Adrenal gland (tissue), 9 donors: ENCODE measurements at regions not wholly inside any gene's neighbourhood (a gene's known extent, or its start where the extent isn't known, plus 50 kb on each side); places are given as distances from the start of the nearest gene placed in this dataset.

ENCODE experiments used
- DNase-seq, 7 donors: peaks; one replicate each; pipeline ENCODE4 v3.0.0-alpha.2; 2019 to 2020
- H3K27ac ChIP-seq, 5 donors: fragments of 200-600 bp; sonication (generic) in 4 of 5; 1 replicate in 3 of 5; 2 replicates in 2 of 5; pipeline versions ENCODE4 v1.5.1 to v1.8.0; 2016 to 2020; ENCODE audit warnings: mild to moderate bottlenecking in 1 of 5
- H3K27me3 ChIP-seq: fragments of 200-600 bp; 2 replicates; pipeline ENCODE4 v1.8.0; 2021
- H3K36me3 ChIP-seq, 2 donors: fragments of 200-600 bp; replicated peaks in 1 of 2; 1 replicate in 1 of 2; 2 replicates in 1 of 2; pipeline versions ENCODE4 v1.5.1 to v1.8.0; 2018 to 2022
- H3K4me1 ChIP-seq, 2 donors: fragments of 200-600 bp; replicated peaks in 1 of 2; 1 replicate in 1 of 2; 2 replicates in 1 of 2; pipeline versions ENCODE4 v1.5.1 to v1.8.0; 2018 to 2021
- H3K4me3 ChIP-seq, 4 donors: fragments of 200-600 bp; sonication (generic) in 3 of 4; one replicate each; pipeline ENCODE4 v1.5.1; 2016 to 2018
- H3K9me3 ChIP-seq, 3 donors: fragments of 200-600 bp; sonication (generic) in 1 of 3; replicated peaks in 1 of 3; 1 replicate in 2 of 3; 2 replicates in 1 of 3; pipeline versions ENCODE4 v1.5.1 to v1.8.0; 2016 to 2021
- POLR2A ChIP-seq, 2 donors: fragments of 450-650 bp; IDR thresholded peaks; one replicate each; pipeline ENCODE4 v1.6.1; 2017; ENCODE audit warnings: antibody characterized with exemption in 2 of 2, mild to moderate bottlenecking in 2 of 2, moderate library complexity in 1 of 2
- WGBS, 4 donors: extraction: QIAGEN DNeasy Blood & Tissue Kit in 2 of 4; methylation state at CpG; one replicate each; pipeline versions ENCODE4 v1.1.5 to v1.1.7; 2013 to 2017; 5-methylcytosine and 5-hydroxymethylcytosine counted together
- intact Hi-C, 2 donors: fragments of 100-400 bp; cut with DNase I; formaldehyde crosslinking; loops; one replicate each; pipeline versions ENCODE4 v1.14.1 to v1.15.0; 2022 to 2023
- TF ChIP-seq, protein P1 (sequence below), 6 experiments: fragments of 450-650 bp in 4 of 6; fragments of 200-600 bp in 2 of 6; sonication (generic) in 1 of 6; IDR thresholded peaks; 1 replicate in 5 of 6; 2 replicates in 1 of 6; pipeline versions ENCODE4 v1.5.1 to v1.8.0; 2016 to 2021; ENCODE audit warnings: antibody characterized with exemption in 6 of 6, mild to moderate bottlenecking in 2 of 6, moderate library complexity in 1 of 6
- donor health status: healthy with polysubstance abuse.
- donor health status: Bipolar disorder and iron deficiency.
- donor health status: DM: yes; HTN: yes; CAD: no.
- donor health status: DM: no; HTN: no; CAD: no.
- donor health status: DM: no; HTN: no; CAD: no.

DNA sequence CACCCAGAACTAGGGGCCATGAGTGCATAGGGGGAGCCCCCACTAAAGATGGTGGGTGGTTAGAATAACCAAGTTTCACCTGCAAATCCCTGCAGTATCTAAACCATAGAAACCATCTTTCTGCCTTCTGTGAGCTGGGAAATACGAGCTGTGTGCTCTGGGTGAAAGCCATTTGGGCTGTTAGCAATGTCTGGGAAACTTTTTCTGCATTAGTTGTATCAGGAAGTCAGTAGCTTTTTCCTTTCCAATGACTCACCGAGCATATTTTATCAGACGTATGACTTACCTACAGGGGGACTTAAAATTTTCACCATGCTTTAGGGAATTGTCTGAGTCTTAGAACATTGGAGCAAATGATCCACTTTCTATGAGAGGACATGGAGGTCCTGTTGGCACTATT lies 584.0 kb downstream of the QKI start:
- Histone ChIP-seq H3K27ac (no peak overlapping the region), H3K27me3 (no peaks in the 10 kb centered on the region), H3K36me3 (no peaks in the 10 kb centered on the region), H3K4me1 (no peaks in the 10 kb centered on the region), H3K9me3 (no peaks in the 10 kb centered on the region), H3K4me3 (no peak overlapping the region)
- WGBS, 4 donors = 78 to 81% (median 79%) methylated on average over 3 of the region's 3 CpGs
- TF ChIP-seq, protein P1, sequence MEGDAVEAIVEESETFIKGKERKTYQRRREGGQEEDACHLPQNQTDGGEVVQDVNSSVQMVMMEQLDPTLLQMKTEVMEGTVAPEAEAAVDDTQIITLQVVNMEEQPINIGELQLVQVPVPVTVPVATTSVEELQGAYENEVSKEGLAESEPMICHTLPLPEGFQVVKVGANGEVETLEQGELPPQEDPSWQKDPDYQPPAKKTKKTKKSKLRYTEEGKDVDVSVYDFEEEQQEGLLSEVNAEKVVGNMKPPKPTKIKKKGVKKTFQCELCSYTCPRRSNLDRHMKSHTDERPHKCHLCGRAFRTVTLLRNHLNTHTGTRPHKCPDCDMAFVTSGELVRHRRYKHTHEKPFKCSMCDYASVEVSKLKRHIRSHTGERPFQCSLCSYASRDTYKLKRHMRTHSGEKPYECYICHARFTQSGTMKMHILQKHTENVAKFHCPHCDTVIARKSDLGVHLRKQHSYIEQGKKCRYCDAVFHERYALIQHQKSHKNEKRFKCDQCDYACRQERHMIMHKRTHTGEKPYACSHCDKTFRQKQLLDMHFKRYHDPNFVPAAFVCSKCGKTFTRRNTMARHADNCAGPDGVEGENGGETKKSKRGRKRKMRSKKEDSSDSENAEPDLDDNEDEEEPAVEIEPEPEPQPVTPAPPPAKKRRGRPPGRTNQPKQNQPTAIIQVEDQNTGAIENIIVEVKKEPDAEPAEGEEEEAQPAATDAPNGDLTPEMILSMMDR (IDR thresholded peaks at IDR 0.05) = no peak
- TF ChIP-seq POLR2A (IDR thresholded peaks at IDR 0.05) = no peak
- intact Hi-C loops = no loop called here
- no peak for DNase-seq

DNA sequence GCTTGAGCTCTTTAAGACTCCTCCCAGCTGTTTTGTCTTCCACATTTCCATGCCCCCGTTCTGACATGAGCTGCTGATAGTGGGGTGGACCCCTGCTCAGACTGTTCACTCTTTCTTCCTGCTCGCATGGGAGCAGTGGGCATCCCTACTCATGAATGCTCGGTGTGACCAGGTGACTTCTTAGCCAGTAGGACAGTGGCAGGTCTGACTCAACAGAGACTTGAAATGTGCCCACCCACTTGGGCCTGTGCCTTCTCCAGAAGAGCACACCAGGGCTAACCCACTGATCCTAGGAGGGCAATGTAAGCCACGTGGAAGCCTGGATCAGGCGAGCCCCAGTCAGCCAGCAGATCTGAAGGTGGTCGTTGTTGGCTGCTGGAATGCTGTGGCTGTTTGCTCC lies 582.0 kb downstream of the QKI start:
- Histone ChIP-seq H3K27me3 (no peaks in the 10 kb centered on the region), H3K36me3 (no peaks in the 10 kb centered on the region), H3K9me3 (no peaks in the 10 kb centered on the region), H3K4me3 (no peak overlapping the region), H3K27ac (no peak overlapping the region), H3K4me1 (no peaks in the 10 kb centered on the region)
- TF ChIP-seq POLR2A (IDR thresholded peaks at IDR 0.05) = no peak
- TF ChIP-seq, protein P1 (IDR thresholded peaks at IDR 0.05) = no peak
- WGBS, 4 donors = 78 to 93% (median 88%) methylated on average over 6 of the region's 6 CpGs
- no peak for DNase-seq
- intact Hi-C loops = no loop called here

DNA sequence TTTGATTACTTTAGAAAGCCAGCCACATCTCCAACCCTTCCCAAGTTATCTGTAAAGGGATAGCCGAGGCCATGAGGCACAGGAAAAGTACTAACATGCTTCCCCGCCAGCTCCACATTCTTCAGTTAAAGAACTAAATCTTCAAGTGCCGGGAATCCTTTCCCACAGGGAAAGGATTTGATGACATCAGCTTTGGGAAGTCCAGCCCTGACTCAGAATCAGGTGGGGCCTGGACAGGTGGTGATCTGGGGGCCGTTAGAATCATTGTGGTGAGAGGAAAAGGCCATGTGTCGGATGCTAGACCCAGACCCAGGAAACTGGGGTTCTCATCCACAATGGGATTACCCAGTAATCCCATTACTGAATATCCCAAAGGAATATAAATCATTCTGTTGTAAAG lies 580.0 kb downstream of the QKI start:
- DNase-seq = no peak
- Histone ChIP-seq H3K36me3 (no peaks in the 10 kb centered on the region), H3K27ac (no peak overlapping the region), H3K4me3 (no peak overlapping the region), H3K9me3 (no peaks in the 10 kb centered on the region), H3K27me3 (no peaks in the 10 kb centered on the region), H3K4me1 (no peaks in the 10 kb centered on the region)
- 81 to 87% (median 84%) methylated on average over 5 of the region's 5 CpGs for WGBS, 4 donors
- intact Hi-C loops = no loop called here
- TF ChIP-seq, protein P1 (IDR thresholded peaks at IDR 0.05) = no peak
- no peak for TF ChIP-seq POLR2A (IDR thresholded peaks at IDR 0.05)

DNA sequence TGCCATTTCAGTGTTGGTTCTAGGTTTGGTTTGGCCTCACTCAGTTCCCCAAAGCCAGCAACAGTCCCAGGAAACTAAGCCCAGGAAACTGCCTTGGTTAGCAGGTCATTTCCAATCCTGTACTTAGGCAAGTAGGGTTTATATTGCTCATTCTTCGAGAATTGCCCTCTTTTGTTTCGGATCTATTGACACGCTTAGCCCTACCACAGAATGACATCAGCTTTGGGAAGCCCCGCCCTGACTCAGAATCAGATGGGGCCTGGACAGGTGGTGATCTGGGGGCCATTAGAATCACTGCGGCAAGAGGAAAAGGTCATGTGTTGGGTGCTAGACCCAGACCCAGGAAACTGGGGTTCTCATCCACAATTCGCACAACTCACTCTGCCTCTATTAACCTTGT lies 578.2 kb downstream of the QKI start:
- Histone ChIP-seq H3K27me3 (no peaks in the 10 kb centered on the region), H3K9me3 (no peaks in the 10 kb centered on the region), H3K27ac (no peak overlapping the region), H3K36me3 (no peaks in the 10 kb centered on the region), H3K4me1 (no peaks in the 10 kb centered on the region), H3K4me3 (no peak overlapping the region)
- intact Hi-C loops = no loop called here
- TF ChIP-seq, protein P1 (IDR thresholded peaks at IDR 0.05) = no peak
- no peak for TF ChIP-seq POLR2A (IDR thresholded peaks at IDR 0.05)
- no peak for DNase-seq
- WGBS, 4 donors = 91 to 94% (median 94%) methylated on average over 6 of the region's 6 CpGs
